ENCODE measurements at regions not wholly inside any gene's neighbourhood (a gene's known extent, or its start where the extent isn't known, plus 50 kb on each side); places are given as distances from the start of the nearest gene placed in this dataset.

DNA sequence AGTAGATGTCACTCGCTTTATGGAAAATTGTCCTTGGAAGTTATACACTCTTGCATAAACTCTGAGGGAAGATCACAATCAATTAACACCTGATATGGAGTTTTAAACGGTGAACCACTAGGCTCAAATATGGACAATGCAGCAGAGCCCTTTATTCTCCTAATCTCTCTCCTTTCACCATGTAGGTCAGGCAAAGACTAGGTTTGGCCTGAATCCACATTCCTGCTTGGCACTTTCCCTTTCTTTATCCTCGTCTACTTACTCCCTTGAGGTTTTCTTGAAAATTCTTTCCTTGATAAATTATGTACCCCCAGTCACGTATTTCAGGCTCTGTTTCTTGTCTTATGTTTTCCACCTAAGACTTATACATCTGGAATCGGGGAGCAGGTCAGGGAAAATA lies 751.7 kb downstream of the DACH1 start:
- ATAC-seq (ENCODE audit: insufficient read depth, low read depth) = no peak

DNA sequence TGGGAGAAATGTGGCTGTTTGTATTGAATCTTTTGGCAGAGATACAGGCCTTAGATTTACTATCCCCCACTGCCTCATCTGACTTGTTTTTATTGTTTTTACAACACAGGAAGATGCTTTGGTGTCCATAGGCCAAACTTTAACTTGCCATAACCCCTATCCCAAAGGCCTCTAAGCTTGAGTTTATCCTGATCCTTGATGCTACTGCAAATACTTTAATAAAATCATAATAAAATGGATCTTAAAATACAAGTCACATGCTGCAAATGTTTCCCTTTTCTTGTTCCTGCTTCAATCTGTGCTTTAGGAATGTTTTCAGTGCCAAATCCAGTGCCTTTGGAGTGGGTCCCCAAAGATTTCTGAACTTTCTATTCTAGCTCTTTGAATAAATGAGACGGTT lies 770.6 kb downstream of the DACH1 start:
- TF ChIP-seq EZH2 (IDR thresholded peaks at IDR 0.05; ENCODE audit: borderline replicate concordance, low read depth, low read length, severe bottlenecking) = no peak
- TF ChIP-seq, protein P1, sequence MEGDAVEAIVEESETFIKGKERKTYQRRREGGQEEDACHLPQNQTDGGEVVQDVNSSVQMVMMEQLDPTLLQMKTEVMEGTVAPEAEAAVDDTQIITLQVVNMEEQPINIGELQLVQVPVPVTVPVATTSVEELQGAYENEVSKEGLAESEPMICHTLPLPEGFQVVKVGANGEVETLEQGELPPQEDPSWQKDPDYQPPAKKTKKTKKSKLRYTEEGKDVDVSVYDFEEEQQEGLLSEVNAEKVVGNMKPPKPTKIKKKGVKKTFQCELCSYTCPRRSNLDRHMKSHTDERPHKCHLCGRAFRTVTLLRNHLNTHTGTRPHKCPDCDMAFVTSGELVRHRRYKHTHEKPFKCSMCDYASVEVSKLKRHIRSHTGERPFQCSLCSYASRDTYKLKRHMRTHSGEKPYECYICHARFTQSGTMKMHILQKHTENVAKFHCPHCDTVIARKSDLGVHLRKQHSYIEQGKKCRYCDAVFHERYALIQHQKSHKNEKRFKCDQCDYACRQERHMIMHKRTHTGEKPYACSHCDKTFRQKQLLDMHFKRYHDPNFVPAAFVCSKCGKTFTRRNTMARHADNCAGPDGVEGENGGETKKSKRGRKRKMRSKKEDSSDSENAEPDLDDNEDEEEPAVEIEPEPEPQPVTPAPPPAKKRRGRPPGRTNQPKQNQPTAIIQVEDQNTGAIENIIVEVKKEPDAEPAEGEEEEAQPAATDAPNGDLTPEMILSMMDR (IDR thresholded peaks at IDR 0.05; ENCODE audit: borderline replicate concordance, extremely low read depth, low read length, poor library complexity, severe bottlenecking) = no peak
- no peaks in the 10 kb centered on the region for H3K27me3 ChIP-seq (ENCODE audit: insufficient read depth, low read length, poor library complexity)
- no peaks in the 10 kb centered on the region for H3K36me3 ChIP-seq (ENCODE audit: insufficient read depth, low read length)
- H3K4me3 ChIP-seq (ENCODE audit: low read depth in 1 of 2, low read length in 2 of 2) = no peak overlapping the region
- no peaks in the 10 kb centered on the region for H3K79me2 ChIP-seq (ENCODE audit: insufficient read depth, low read length)
- no peak for ATAC-seq (ENCODE audit: insufficient read depth, low read depth)
- H2AFZ ChIP-seq (ENCODE audit: low read depth, low read length) = no peak overlapping the region
- H3K4me1 ChIP-seq (ENCODE audit: insufficient read depth, low read length) = no peaks in the 10 kb centered on the region
- H3K9ac ChIP-seq (ENCODE audit: low read depth, low read length) = no peak overlapping the region
- no peaks in the 10 kb centered on the region for H3K9me3 ChIP-seq (ENCODE audit: insufficient read depth, low read length, severe bottlenecking)
- no peak for DNase-seq
- no peak overlapping the region for H3K4me2 ChIP-seq (ENCODE audit: insufficient read depth, low read length)
- no peaks in the 10 kb centered on the region for H4K20me1 ChIP-seq (ENCODE audit: insufficient read depth, low read length)
- no peak overlapping the region for H3K27ac ChIP-seq (ENCODE audit: low read length)

More for the DNA sequence above, 751.7 kb downstream of the DACH1 start:
- Histone ChIP-seq H3K79me2 (ENCODE audit: insufficient read depth, low read length) (no peaks in the 10 kb centered on the region), H3K27ac (ENCODE audit: low read length) (no peak overlapping the region), H3K36me3 (ENCODE audit: insufficient read depth, low read length) (no peaks in the 10 kb centered on the region), H3K4me1 (ENCODE audit: insufficient read depth, low read length) (no peaks in the 10 kb centered on the region), H3K27me3 (ENCODE audit: insufficient read depth, low read length, poor library complexity) (no peaks in the 10 kb centered on the region), H4K20me1 (ENCODE audit: insufficient read depth, low read length) (no peaks in the 10 kb centered on the region), H3K9ac (ENCODE audit: low read depth, low read length) (no peak overlapping the region), H3K4me2 (ENCODE audit: insufficient read depth, low read length) (no peak overlapping the region), H2AFZ (ENCODE audit: low read depth, low read length) (no peak overlapping the region), H3K9me3 (ENCODE audit: insufficient read depth, low read length, severe bottlenecking) (no peaks in the 10 kb centered on the region), H3K4me3 (ENCODE audit: low read depth in 1 of 2, low read length in 2 of 2) (no peak overlapping the region)
- DNase-seq = no peak
- no peak for TF ChIP-seq EZH2 (IDR thresholded peaks at IDR 0.05; ENCODE audit: borderline replicate concordance, low read depth, low read length, severe bottlenecking)
- TF ChIP-seq, protein P1 (IDR thresholded peaks at IDR 0.05; ENCODE audit: borderline replicate concordance, extremely low read depth, low read length, poor library complexity, severe bottlenecking) = no peak

DNA sequence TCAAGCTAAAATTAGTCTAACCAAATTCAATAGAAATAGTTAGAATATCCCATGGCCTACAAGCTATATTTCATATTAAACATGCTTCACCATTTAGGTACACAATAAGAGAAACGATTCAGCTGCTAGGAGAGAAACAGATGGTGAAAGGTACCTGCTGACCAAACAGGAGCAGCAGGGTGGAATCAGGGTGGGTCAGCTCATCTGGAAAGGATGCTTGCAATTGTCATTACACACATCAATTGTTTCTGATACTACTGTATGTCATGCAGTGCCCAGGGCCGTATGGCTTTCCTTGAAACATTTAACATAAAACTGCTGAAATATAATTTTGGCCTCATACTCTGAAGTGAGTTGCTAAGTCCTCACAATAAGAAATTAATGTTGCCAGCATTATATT lies 776.0 kb downstream of the DACH1 start:
- no peak overlapping the region for H3K4me2 ChIP-seq (ENCODE audit: insufficient read depth, low read length)
- DNase-seq = no peak
- no peaks in the 10 kb centered on the region for H3K4me1 ChIP-seq (ENCODE audit: insufficient read depth, low read length)
- no peak overlapping the region for H3K9ac ChIP-seq (ENCODE audit: low read depth, low read length)
- no peak overlapping the region for H3K4me3 ChIP-seq (ENCODE audit: low read depth in 1 of 2, low read length in 2 of 2)
- no peak overlapping the region for H3K27ac ChIP-seq (ENCODE audit: low read length)
- H3K27me3 ChIP-seq (ENCODE audit: insufficient read depth, low read length, poor library complexity) = no peaks in the 10 kb centered on the region
- no peak overlapping the region for H2AFZ ChIP-seq (ENCODE audit: low read depth, low read length)
- no peak for TF ChIP-seq EZH2 (IDR thresholded peaks at IDR 0.05; ENCODE audit: borderline replicate concordance, low read depth, low read length, severe bottlenecking)
- TF ChIP-seq, protein P1 (IDR thresholded peaks at IDR 0.05; ENCODE audit: borderline replicate concordance, extremely low read depth, low read length, poor library complexity, severe bottlenecking) = no peak
- ATAC-seq (ENCODE audit: insufficient read depth, low read depth) = no peak
- H3K36me3 ChIP-seq (ENCODE audit: insufficient read depth, low read length) = no peaks in the 10 kb centered on the region
- H4K20me1 ChIP-seq (ENCODE audit: insufficient read depth, low read length) = no peaks in the 10 kb centered on the region
- H3K9me3 ChIP-seq (ENCODE audit: insufficient read depth, low read length, severe bottlenecking) = no peaks in the 10 kb centered on the region
- no peaks in the 10 kb centered on the region for H3K79me2 ChIP-seq (ENCODE audit: insufficient read depth, low read length)

DNA sequence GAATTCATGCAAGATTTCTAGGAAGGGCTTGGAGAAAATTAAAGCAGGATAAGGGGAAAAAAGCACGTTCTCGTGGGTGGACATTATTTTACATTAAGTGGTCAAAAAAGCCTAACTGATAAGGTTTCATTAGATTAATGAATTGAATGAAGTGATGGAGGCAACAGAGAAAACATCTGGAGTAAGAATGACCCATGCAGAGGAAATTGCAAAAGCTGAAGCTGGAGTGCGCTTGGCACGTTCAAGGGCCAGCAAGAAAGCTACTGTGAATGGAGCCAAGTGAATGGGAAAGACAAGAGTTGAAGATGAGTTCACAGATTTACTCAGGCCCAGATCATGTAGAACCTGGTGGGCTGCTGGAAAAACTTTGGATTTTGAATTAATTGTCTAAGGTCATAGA lies 777.9 kb downstream of the DACH1 start:
- H3K4me2 ChIP-seq (ENCODE audit: insufficient read depth, low read length) = no peak overlapping the region
- DNase-seq (no peak), ATAC-seq (ENCODE audit: insufficient read depth, low read depth) (no peak)
- no peaks in the 10 kb centered on the region for H4K20me1 ChIP-seq (ENCODE audit: insufficient read depth, low read length)
- no peaks in the 10 kb centered on the region for H3K27me3 ChIP-seq (ENCODE audit: insufficient read depth, low read length, poor library complexity)
- no peak overlapping the region for H3K27ac ChIP-seq (ENCODE audit: low read length)
- H3K9me3 ChIP-seq (ENCODE audit: insufficient read depth, low read length, severe bottlenecking) = no peaks in the 10 kb centered on the region
- no peak overlapping the region for H3K9ac ChIP-seq (ENCODE audit: low read depth, low read length)
- H3K36me3 ChIP-seq (ENCODE audit: insufficient read depth, low read length) = no peaks in the 10 kb centered on the region
- H3K4me3 ChIP-seq (ENCODE audit: low read depth in 1 of 2, low read length in 2 of 2) = no peak overlapping the region
- H3K4me1 ChIP-seq (ENCODE audit: insufficient read depth, low read length) = no peaks in the 10 kb centered on the region
- no peak overlapping the region for H2AFZ ChIP-seq (ENCODE audit: low read depth, low read length)
- no peaks in the 10 kb centered on the region for H3K79me2 ChIP-seq (ENCODE audit: insufficient read depth, low read length)
- no peak for TF ChIP-seq EZH2 (IDR thresholded peaks at IDR 0.05; ENCODE audit: borderline replicate concordance, low read depth, low read length, severe bottlenecking)
- TF ChIP-seq, protein P1 (IDR thresholded peaks at IDR 0.05; ENCODE audit: borderline replicate concordance, extremely low read depth, low read length, poor library complexity, severe bottlenecking) = no peak

All from DND-41 (cell line).